Occipital lobe (tissue), 1 donor: ENCODE measurements at regions not wholly inside any gene's neighbourhood (a gene's known extent, or its start where the extent isn't known, plus 50 kb on each side); places are given as distances from the start of the nearest gene placed in this dataset.

Experiments
- DNase-seq: peaks from one replicate; lab custom pipeline; 2025; lab: John Stamatoyannopoulos, UW

- no peak for DNase-seq
Observed at GRCh38 chr5:97694091-97694490, 511.0 kb upstream of the RIOK2 start.

GRCh38 chr5:97714424-97714823, 531.4 kb upstream of the RIOK2 start:
- no peak for DNase-seq

GRCh38 chr5:97726106-97726505, 543.1 kb upstream of the RIOK2 start:
- DNase-seq, result no peak

GRCh38 chr5:97728920-97729319, 545.9 kb upstream of the RIOK2 start:
- DNase-seq, result no peak

GRCh38 chr5:97729938-97730337, 546.9 kb upstream of the RIOK2 start:
- DNase-seq, result no peak

GRCh38 chr5:97735209-97735608, 552.2 kb upstream of the RIOK2 start:
- no peak for DNase-seq

GRCh38 chr5:97737608-97738007, 554.6 kb upstream of the RIOK2 start:
- no peak for DNase-seq

GRCh38 chr5:97745817-97746216, 562.8 kb upstream of the RIOK2 start:
- no peak for DNase-seq

- DNase-seq, result no peak
Observed at GRCh38 chr5:97750576-97750975, 567.5 kb upstream of the RIOK2 start.

GRCh38 chr5:97751540-97751939, 568.5 kb upstream of the RIOK2 start:
- no peak for DNase-seq

GRCh38 chr5:97752871-97753270, 569.8 kb upstream of the RIOK2 start:
- DNase-seq, result no peak

- no peak for DNase-seq
Observed at GRCh38 chr5:97762483-97762882, 579.4 kb upstream of the RIOK2 start.

- DNase-seq, result no peak
Observed at GRCh38 chr5:97764700-97765099, 581.7 kb upstream of the RIOK2 start.

- no peak for DNase-seq
Observed at GRCh38 chr5:97778451-97778850, 595.4 kb upstream of the RIOK2 start.

- DNase-seq, result no peak
Observed at GRCh38 chr5:97788369-97788768, 605.3 kb upstream of the RIOK2 start.

GRCh38 chr5:97797994-97798451, 615.0 kb upstream of the RIOK2 start:
- DNase-seq, result no peak

GRCh38 chr5:97801461-97801860, 618.4 kb upstream of the RIOK2 start:
- no peak for DNase-seq

- no peak for DNase-seq
Observed at GRCh38 chr5:97820138-97820537, 637.1 kb upstream of the RIOK2 start.

- DNase-seq, result no peak
Observed at GRCh38 chr5:97832645-97833296, 649.7 kb upstream of the RIOK2 start.

GRCh38 chr5:97834561-97834960, 651.5 kb upstream of the RIOK2 start:
- DNase-seq, result no peak

- DNase-seq, result no peak
Observed at GRCh38 chr5:97835112-97835511, 652.1 kb upstream of the RIOK2 start.

- DNase-seq, result no peak
Observed at GRCh38 chr5:97836816-97837215, 653.8 kb upstream of the RIOK2 start.

- DNase-seq, result no peak
Observed at GRCh38 chr5:97838214-97838613, 655.2 kb upstream of the RIOK2 start.
